ENCODE measurements at regions not wholly inside any gene's neighbourhood (a gene's known extent, or its start where the extent isn't known, plus 50 kb on each side); places are given as distances from the start of the nearest gene placed in this dataset.

DNA sequence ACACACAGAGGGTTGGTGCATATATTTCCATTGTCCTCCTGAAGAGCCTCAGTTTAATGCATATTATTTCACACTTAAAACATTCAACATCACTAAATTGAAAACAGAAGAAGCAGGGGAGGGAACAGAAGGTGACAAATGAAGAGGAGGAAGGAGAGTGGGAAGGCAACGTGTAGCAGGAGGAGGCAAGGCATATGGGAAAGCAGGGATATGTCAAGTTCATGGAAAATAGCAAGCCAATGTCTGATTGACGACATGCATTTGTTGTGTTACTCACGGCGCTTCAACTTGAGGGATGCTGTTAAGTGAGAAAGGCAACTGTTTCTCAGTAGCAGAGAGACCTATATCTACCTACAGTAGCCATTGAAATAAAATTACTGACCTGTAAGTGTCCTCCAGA, 154.5 kb downstream of the NSUN3 start:
- no peak for TF ChIP-seq EZH2phosphoT487 (conservative IDR thresholded peaks at IDR 0.05; ENCODE audit: low read length)
- TF ChIP-seq, protein P1, sequence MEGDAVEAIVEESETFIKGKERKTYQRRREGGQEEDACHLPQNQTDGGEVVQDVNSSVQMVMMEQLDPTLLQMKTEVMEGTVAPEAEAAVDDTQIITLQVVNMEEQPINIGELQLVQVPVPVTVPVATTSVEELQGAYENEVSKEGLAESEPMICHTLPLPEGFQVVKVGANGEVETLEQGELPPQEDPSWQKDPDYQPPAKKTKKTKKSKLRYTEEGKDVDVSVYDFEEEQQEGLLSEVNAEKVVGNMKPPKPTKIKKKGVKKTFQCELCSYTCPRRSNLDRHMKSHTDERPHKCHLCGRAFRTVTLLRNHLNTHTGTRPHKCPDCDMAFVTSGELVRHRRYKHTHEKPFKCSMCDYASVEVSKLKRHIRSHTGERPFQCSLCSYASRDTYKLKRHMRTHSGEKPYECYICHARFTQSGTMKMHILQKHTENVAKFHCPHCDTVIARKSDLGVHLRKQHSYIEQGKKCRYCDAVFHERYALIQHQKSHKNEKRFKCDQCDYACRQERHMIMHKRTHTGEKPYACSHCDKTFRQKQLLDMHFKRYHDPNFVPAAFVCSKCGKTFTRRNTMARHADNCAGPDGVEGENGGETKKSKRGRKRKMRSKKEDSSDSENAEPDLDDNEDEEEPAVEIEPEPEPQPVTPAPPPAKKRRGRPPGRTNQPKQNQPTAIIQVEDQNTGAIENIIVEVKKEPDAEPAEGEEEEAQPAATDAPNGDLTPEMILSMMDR (IDR thresholded peaks at IDR 0.05; ENCODE audit: insufficient read depth, low read length, poor library complexity, severe bottlenecking) = no peak
